Heart left ventricle (tissue), 13 donors: ENCODE measurements at regions not wholly inside any gene's neighbourhood (a gene's known extent, or its start where the extent isn't known, plus 50 kb on each side); places are given as distances from the start of the nearest gene placed in this dataset.

ENCODE experiments used
- CTCF ChIP-seq, 12 donors: fragments of 200-600 bp; sonication (generic) in 4 of 12; IDR thresholded peaks; one replicate each; pipeline versions ENCODE4 v1.5.0 to v1.8.0; 2018 to 2022; ENCODE audit warnings: antibody characterized with exemption in 12 of 12, mild to moderate bottlenecking in 5 of 12
- POLR2A ChIP-seq, 2 donors: fragments of 450-650 bp; IDR thresholded peaks; one replicate each; pipeline ENCODE4 v1.6.1; 2017; ENCODE audit warnings: antibody characterized with exemption in 2 of 2, mild to moderate bottlenecking in 2 of 2, moderate library complexity in 2 of 2
- donor health status: ischemic (EF 13 %, LVEDD 7.1; RV severe dilation, severe dysfunction).
- donor health status: DM: no; HTN: yes; CAD: no.
- donor health status: DM: no; HTN: no; CAD: no.
- donor health status: ischemic (EF 25% LVEDD 6.9; RV normal size, moderate dysfunction).
- donor health status: ischemic (EF 25% LVEDD 5.7; RV mildly dilated, moderate dysfunction).
- donor health status: ischemic (EF 35%, LVEDD 5.7; RV mildly dilated, moderate dysfunction).
- donor health status: nonischemic (EF 11% LVEDD 7.7; RV severe dilation, severe dysfunction).
- donor health status: DM: yes; HTN: yes; CAD: no.
- donor health status: PGD.
- donor health status: ischemic (EF 29% LVEDD 5.4; RV normal size, mild dysfunction).
- donor health status: nonischemic (EF 23%, LVEDD 6.1; RV moderate dilation, normal function).

DNA sequence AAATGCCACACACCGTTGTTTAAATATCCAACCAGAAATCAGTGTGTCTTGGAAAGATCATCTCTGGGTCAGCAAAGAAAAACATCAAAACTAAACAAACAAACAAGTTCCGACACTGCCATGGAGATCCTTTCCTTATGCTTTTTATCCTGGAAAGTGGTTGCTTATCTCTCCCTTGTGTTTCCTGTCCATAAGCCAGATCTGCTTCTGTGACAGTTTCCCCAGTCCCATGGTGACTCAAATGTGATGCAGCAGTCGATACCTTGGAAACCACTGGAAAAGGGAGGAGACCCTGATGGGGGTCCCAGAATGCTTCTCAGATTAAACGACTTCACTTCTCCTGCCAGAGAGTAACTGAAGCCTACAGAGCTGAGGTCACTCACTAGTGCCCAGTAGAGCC, 94.7 kb downstream of the DMRTA2 start:
- TF ChIP-seq POLR2A (IDR thresholded peaks at IDR 0.05) (no peak), CTCF (IDR thresholded peaks at IDR 0.05) (no peak)
